HG03457 (cell line): ENCODE measurements at regions not wholly inside any gene's neighbourhood (a gene's known extent, or its start where the extent isn't known, plus 50 kb on each side); places are given as distances from the start of the nearest gene placed in this dataset.

ENCODE experiments used
- ATAC-seq: cut with Tn5 transposase; IDR thresholded peaks from one replicate; pipeline ENCODE4 v1.9.1; 2021; ENCODE audit warnings: moderate number of reproducible peaks; ENCODE audit not compliant: unreplicated experiment

- ATAC-seq: no peak
Measured at GRCh38 chr1:163789911-163790310, 468.2 kb downstream of the NUF2 start.

GRCh38 chr1:163794551-163794950, 472.8 kb downstream of the NUF2 start:
- ATAC-seq: no peak

- no peak for ATAC-seq
Measured at GRCh38 chr1:163796394-163796821, 474.7 kb downstream of the NUF2 start.

GRCh38 chr1:163797816-163798215, 476.1 kb downstream of the NUF2 start:
- ATAC-seq: no peak

- ATAC-seq: no peak
Measured at GRCh38 chr1:163799190-163799805, 477.5 kb downstream of the NUF2 start.

- no peak for ATAC-seq
Measured at GRCh38 chr1:163807331-163808049, 485.7 kb downstream of the NUF2 start.

- ATAC-seq: no peak
Measured at GRCh38 chr1:163813251-163813650, 491.5 kb downstream of the NUF2 start.

GRCh38 chr1:163820226-163820625, 498.5 kb downstream of the NUF2 start:
- no peak for ATAC-seq

GRCh38 chr1:163820766-163821165, 499.0 kb downstream of the NUF2 start:
- ATAC-seq: no peak

- no peak for ATAC-seq
Measured at GRCh38 chr1:163821679-163822078, 499.9 kb downstream of the NUF2 start.

GRCh38 chr1:163823017-163823416, 501.3 kb downstream of the NUF2 start:
- no peak for ATAC-seq

GRCh38 chr1:163824006-163824405, 502.3 kb downstream of the NUF2 start:
- no peak for ATAC-seq

- no peak for ATAC-seq
Measured at GRCh38 chr1:163824490-163824889, 502.7 kb downstream of the NUF2 start.

GRCh38 chr1:163826500-163826899, 504.7 kb downstream of the NUF2 start:
- no peak for ATAC-seq

GRCh38 chr1:163834778-163835177, 513.0 kb downstream of the NUF2 start:
- no peak for ATAC-seq

GRCh38 chr1:163836481-163836880, 514.7 kb downstream of the NUF2 start:
- no peak for ATAC-seq

GRCh38 chr1:163837206-163837605, 515.5 kb downstream of the NUF2 start:
- ATAC-seq: no peak

- no peak for ATAC-seq
Measured at GRCh38 chr1:163842571-163842970, 520.8 kb downstream of the NUF2 start.

GRCh38 chr1:163844459-163844858, 522.7 kb downstream of the NUF2 start:
- ATAC-seq: no peak

GRCh38 chr1:163845279-163845678, 523.5 kb downstream of the NUF2 start:
- ATAC-seq: no peak

GRCh38 chr1:163863731-163864130, 542.0 kb downstream of the NUF2 start:
- no peak for ATAC-seq

GRCh38 chr1:163864207-163864606, 542.5 kb downstream of the NUF2 start:
- no peak for ATAC-seq

GRCh38 chr1:163866564-163866963, 544.8 kb downstream of the NUF2 start:
- no peak for ATAC-seq
